Hematopoietic multipotent progenitor cell treated with erythropoietin and hydrocortisone succinate and interleukin-3 and kit ligand, for 6 days (in vitro differentiated cells): ENCODE measurements at regions not wholly inside any gene's neighbourhood (a gene's known extent, or its start where the extent isn't known, plus 50 kb on each side); places are given as distances from the start of the nearest gene placed in this dataset.

ENCODE experiments used
- DNase-seq: peaks from one replicate; pipeline ENCODE4 v3.0.0-alpha.2; 2015

DNA sequence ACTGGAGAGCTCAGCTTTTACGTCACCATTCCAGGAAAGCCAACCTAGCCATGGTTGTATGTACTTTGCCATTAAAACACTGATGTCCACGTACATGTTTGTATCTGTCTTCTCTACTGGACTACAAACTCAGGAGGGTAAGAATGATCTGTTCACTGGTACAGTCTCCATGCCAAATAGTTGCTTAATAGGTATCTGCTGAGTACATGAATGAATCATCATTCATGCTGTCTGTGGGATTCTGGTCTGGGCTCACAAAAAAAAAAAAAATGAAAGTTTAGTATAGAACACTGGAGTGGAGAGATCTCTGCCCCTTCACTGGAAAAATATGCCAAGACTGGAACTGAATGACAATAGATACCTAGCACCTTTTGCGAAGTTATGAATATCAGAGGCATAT lies 102.6 kb upstream of the ITGA4 start:
- DNase-seq: peak; percentile 33

DNA sequence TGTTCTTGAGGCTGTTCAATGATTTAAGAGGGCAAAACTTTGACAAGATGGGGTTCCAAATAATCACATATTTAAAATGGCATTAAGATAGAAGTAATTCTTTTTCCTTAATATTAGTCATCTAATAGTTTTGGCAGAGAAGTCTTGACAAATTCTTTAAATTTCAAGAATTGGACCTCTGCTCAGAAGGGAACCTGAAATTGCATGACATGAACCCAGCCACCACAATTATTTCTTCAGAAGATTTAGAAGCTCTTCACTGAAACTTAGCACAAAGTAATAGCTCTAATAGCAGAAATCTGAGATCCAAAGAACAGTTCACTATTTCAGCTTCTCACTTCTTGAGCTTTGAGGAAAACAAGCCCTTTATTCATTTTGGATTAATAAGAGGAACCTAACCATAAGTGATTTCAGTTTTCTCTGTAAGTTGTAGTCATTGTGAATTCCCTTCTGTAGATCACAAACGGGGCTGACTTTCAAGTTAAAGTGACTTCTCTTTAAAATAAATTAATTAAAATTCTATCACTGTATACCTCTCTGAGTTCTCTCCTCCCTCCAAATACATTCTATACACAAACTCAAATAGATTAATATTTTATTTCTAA lies 100.6 kb upstream of the ITGA4 start:
- DNase-seq: no peak

DNA sequence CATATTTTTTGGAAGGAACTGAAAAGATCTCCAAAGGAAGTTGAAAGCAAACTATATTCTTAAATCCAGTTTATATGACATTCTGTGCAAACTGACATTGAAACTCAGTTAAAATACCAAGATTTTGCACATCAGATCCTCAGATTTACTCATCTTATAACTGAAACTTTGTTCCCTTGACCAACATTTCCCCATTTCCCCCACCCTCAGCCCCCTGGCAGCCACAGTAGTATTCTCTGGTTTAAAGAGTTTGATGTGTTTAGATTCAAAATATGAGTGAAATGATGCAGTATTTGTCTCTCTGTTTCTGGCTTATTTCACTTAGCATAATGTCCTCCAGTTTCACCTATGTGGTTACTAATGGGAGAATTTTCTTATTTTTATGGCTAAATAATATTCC lies 99.2 kb upstream of the ITGA4 start:
- no peak for DNase-seq

DNA sequence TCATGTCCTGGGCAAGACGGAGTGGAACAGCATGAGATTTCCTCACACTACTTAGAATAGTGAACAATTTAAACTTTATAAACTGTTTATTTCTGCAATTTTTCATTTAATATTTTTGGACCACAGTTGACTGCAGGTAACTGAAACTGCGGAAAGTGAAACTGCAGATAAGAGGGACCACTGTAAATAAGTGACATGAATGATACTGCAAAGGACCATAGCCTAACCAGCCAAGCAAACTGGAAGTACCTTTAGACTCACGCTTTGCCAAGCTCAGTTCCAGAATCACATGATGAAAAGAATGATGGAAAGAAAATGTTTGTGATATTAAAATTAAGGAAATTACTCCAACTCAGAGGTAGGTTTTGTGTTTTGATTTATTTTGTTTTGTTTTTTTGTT lies 94.6 kb upstream of the ITGA4 start:
- no peak for DNase-seq

DNA sequence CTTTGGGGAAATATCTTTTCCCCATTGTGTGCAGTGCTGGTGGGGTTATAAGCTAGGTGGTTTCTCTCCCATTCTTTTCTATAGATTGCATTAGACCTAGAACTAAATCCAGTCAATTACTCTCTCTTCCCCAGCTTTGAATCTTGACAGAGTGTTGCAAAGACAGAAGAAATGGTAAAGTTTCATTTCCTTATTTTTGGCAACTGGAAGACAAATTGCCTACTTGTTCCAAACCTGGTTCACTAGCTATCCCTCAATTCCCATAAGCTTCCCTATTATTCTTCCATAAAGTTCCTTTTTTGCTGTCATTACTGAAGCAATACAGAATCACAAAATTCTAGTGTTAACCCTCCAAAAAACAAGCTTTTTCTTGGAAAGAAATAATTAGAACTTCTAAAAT lies 94.0 kb upstream of the ITGA4 start:
- DNase-seq: no peak

- DNase-seq: peak; percentile 58
These were observed 92.6 kb upstream of the ITGA4 start for GRCh38 chr2:181364492-181365170.

DNA sequence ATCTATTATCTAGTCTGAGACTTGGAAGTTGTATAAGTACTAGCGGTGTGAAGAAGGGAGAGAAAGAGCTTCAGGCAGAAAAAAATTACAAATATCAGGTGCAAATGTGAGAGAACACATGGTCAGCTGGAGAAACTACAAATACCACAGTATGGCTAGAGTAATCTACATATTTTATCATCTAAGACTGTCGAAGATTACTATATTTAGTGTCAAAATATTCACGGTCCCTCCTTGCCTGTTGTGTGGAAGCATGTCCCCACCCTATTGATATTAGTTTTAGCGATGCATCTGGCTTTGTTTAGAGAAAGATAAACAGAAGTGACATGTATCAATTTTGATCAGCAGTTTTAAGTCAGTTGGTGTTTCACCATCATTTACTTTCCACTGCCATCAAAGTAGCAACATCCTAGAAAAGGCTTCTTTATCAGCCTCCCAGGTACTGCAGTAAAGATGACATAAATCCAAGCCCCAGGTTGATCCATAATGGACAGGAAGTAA lies 90.5 kb upstream of the ITGA4 start:
- peak; percentile 66 for DNase-seq

DNA sequence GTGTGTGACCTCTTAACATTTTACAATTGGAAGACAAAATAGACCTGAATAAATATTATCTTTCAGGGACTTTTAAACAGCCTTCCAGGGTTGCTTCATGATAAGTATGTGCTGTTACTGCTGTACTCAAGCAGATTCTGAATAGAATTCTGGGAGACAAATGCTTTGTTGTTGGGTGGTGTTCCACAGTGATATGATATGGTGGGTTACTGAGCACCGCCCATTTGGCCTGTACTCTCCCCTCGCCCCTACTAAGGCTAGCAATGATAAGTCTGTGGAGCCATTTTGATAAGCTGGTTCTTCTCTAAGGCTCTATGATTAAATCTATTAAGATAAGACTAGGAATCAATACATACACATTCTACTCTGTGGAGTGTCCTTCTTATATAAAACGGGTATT lies 89.8 kb upstream of the ITGA4 start:
- DNase-seq: peak; percentile 96

- peak; percentile 69 for DNase-seq
These were observed 89.2 kb upstream of the ITGA4 start for GRCh38 chr2:181367906-181368435.

DNA sequence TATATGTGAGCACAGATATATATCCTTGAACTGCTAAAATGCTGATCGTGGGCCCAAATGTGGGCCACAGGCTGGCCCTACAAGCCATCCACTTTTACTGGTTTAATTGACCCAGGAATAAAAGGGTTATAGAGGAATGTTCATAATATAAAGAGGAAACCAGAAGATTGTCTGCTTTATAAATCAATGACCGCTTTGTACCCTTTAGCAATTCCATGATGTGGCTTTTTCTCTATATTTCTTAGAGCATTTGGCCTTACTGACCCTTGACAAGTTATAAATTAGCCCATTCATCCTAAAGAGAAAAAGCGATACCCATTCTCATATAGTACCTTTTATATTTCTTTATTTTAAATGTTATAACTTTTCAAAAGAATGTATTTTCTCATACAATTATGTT lies 87.1 kb upstream of the ITGA4 start:
- no peak for DNase-seq

DNA sequence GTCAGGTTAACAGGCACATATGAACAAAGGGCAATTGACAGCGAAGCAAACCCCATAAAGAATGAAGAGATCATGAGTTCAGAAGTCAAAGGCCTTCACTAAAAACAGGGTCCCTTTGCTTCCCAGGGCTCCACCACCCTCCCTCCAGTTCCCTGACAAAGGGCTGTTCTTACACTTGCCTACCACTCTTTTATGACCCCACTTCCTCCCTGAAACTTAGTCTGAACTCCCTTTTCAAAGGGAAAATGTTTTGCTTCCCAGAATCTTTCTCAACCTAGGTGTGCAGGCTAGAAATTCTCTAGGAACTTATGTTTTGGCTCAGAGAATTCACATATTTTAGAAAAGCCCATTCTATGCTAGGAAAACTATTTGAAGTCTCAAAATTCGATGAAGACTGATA lies 86.0 kb upstream of the ITGA4 start:
- DNase-seq: no peak

GRCh38 chr2:181371782-181372645 lies 85.2 kb upstream of the ITGA4 start:
- no peak for DNase-seq

- DNase-seq: peak; percentile 40
These were observed 84.5 kb upstream of the ITGA4 start for GRCh38 chr2:181372646-181373040.

DNA sequence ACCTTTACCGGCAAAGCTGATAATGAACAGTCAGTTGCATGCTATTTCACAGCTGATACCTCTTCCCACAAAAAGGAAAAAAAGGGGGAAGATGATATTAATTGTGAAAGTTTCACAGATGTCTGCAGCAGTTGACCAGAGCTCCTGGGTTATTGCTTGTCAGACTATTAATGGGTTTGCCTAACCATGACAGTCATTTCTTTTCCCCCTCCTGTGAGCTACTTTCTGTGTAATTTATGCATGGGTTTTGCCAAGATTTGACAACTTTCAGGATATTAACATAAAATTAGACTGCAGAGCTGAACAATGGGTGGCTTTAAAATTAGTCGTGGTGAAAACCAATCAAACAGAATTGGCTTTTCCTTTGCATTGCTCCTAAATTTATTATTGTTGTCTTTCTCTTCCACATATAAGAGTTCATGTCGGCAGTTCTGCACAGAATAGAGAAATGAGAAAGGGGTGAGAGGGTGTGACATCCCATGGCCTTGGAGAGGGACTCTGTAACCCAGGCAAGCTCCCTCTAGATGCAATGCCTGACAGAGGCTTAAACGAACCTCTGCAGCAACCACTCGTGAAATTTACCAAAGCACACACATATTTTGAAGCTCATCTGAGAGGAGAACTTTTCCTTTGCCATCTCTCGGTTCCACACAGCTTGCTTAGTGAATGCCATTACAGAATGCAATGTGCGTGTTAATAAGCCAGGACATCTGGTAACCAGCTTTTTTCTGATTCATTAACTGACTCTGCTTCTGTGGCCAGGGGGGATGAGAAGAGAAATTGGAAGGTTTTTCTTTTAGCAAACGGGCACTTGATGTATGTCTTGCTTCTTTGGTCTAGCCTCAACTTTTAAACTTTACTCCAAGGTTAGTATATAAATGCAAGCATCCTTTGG lies 82.2 kb upstream of the ITGA4 start:
- DNase-seq: peak; percentile 48

DNA sequence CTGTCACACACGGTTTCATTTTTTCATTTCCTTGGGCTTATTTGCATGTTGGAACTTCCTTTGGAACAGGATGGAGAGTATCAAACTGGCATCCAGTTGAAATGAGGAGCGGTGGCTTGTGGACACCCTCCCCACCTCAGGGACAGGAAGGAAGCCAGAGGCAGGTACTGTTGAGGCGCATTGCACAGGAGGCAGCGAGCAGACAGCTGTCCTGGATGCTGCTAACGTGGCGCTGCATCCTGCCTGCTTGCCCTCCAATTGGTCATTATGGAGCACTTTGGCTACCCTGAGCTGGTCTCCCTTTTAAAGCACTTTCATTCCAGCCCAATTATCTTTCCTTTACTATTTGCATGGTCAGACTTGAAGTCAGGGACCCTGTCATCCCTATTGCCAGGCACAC lies 80.7 kb upstream of the ITGA4 start:
- DNase-seq: no peak

GRCh38 chr2:181376999-181377398 lies 80.2 kb upstream of the ITGA4 start:
- DNase-seq: no peak

- no peak for DNase-seq
These were observed 78.7 kb upstream of the ITGA4 start for GRCh38 chr2:181378491-181378890.

DNA sequence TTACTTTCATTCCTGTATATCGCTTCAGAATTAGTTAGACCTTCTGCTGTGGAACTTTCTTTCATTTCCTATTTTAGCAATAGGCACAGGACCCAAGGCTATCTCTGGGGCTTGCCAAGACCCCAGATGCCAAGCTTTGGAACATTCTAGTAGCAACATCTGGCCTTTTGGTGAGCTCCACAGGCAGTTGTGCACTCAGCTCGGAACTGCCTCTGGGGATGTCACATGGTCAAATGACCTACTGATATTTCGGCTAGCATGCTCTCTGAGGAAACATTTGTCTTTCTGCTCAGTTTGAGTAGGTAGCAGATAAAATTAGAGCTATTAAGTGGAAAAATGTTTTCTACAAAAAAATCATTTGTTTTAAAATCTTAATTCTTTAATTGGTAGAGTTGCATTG lies 76.6 kb upstream of the ITGA4 start:
- no peak for DNase-seq

GRCh38 chr2:181384923-181385322 lies 72.3 kb upstream of the ITGA4 start:
- no peak for DNase-seq

DNA sequence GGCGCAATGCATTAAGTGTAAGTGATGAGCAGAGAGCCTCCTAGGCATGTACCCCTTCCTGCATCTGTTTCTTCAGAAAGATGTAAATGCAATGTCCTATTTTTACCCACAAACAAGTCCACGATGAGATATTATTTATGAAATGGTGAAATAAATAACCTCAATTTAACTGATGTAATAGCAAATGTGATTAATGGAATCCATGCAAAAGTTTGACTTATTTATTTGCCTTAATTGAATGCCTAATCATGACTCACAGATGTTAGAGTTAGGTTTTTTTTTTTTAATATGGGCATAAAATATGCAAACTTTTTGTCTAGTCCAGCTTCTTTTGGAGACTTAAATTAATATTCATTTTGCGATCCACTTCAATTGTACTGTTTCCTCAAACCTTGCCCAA lies 67.7 kb upstream of the ITGA4 start:
- no peak for DNase-seq

- DNase-seq: peak; percentile 69
These were observed 63.7 kb upstream of the ITGA4 start for GRCh38 chr2:181393472-181393871.

DNA sequence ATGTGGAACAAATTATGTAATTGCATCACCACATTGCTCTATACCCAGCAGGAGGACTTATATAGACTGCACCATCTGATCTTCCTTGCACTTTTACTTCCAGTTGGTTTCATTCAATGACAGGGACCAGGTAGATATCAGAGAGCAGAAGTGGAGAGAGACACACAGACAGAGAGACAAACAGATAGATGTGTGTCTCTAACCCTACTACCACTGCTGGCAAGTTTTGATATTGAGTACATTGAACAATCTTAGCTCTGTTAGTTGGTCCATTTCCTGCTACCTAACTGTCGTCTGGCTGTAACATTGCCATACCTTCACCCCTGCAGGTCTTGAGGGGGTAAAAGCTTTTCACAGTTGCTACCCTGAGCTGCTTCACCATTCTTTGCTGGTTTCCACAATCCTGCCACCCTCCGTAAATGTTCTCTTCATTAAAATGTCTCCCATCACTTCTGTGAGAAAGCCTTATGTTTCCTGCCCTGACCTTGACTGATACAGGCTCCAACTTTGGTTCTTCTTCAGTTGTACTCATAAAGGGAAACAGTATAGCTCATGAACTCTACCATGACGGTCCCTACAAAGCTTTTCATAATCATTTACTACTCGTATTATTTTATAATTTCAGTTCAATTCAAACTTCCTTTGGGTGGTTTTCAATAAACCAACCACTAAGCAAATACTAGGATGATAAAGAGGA lies 62.3 kb upstream of the ITGA4 start:
- DNase-seq: peak; percentile 67
